Activated T-cell treated with anti-CD3 and anti-CD28 coated beads, Interleukin-2, amount 50 U/mL, for 72 hours (primary cell): ENCODE measurements at regions not wholly inside any gene's neighbourhood (a gene's known extent, or its start where the extent isn't known, plus 50 kb on each side); places are given as distances from the start of the nearest gene placed in this dataset.
A peak's percentile ranks its signal among the peaks of the same experiment; 100 is the strongest.

Source experiments
- ATAC-seq, 2 donors: fragments of 150-1000 bp; cut with Tn5 transposase; replicated peaks in 1 of 2; 2 replicates each; pipeline ENCODE4 v1.10.0; 2021; ENCODE audit warnings: moderate library complexity in 2 of 2, mild to moderate bottlenecking in 1 of 2
- DNase-seq, 2 donors: peaks; one replicate each; pipeline ENCODE4 v3.0.0; 2021 to 2022; ENCODE audit warnings: mixed read lengths in 1 of 2
- H3K27ac Mint-ChIP-seq: one replicate; pipeline ENCODE4 v1.8.0; 2022; ENCODE audit warnings: mild to moderate bottlenecking, moderate library complexity, mixed read lengths
- H3K27me3 Mint-ChIP-seq: one replicate; pipeline ENCODE4 v1.8.0; 2022; ENCODE audit warnings: low read depth, mixed read lengths
- H3K36me3 Mint-ChIP-seq, 2 donors: one replicate each; pipeline ENCODE4 v1.8.0; 2022; ENCODE audit warnings: mixed read lengths in 2 of 2, mild to moderate bottlenecking in 1 of 2; ENCODE audit not compliant: insufficient read depth in 2 of 2
- H3K4me1 Mint-ChIP-seq: one replicate; pipeline ENCODE4 v1.8.0; 2022; ENCODE audit warnings: low read depth, mixed read lengths
- H3K4me3 Mint-ChIP-seq, 2 donors: one replicate each; pipeline ENCODE4 v1.8.0; 2022; ENCODE audit warnings: mild to moderate bottlenecking in 2 of 2, mixed read lengths in 2 of 2, moderate library complexity in 2 of 2
- H3K9me3 Mint-ChIP-seq, 2 donors: one replicate each; pipeline ENCODE4 v1.8.0; 2022; ENCODE audit warnings: mixed read lengths in 2 of 2

- no peak overlapping the region for H3K27ac Mint-ChIP-seq
- no peaks in the 10 kb centered on the region for H3K27me3 Mint-ChIP-seq
- H3K4me3 Mint-ChIP-seq = no peak overlapping the region
- no peaks in the 10 kb centered on the region for H3K4me1 Mint-ChIP-seq
- no peaks in the 10 kb centered on the region for H3K9me3 Mint-ChIP-seq
- no peak for ATAC-seq
- no peak for DNase-seq
- H3K36me3 Mint-ChIP-seq = no peaks in the 10 kb centered on the region
Observed at GRCh38 chr15:39059917-39060316, 495.3 kb upstream of the RASGRP1 start.

GRCh38 chr15:39061952-39062464 is 497.4 kb upstream of the RASGRP1 start:
- Mint-ChIP-seq H3K27me3 (no peaks in the 10 kb centered on the region), H3K36me3 (no peaks in the 10 kb centered on the region), H3K4me1 (no peaks in the 10 kb centered on the region), H3K9me3 (no peaks in the 10 kb centered on the region), H3K4me3 (no peak overlapping the region), H3K27ac (no peak overlapping the region)
- no peak for DNase-seq
- ATAC-seq = no peak

GRCh38 chr15:39066677-39067076 is 502.1 kb upstream of the RASGRP1 start:
- no peaks in the 10 kb centered on the region for H3K4me1 Mint-ChIP-seq
- H3K9me3 Mint-ChIP-seq = no peaks in the 10 kb centered on the region
- no peaks in the 10 kb centered on the region for H3K36me3 Mint-ChIP-seq
- H3K4me3 Mint-ChIP-seq = no peak overlapping the region
- no peaks in the 10 kb centered on the region for H3K27me3 Mint-ChIP-seq
- DNase-seq (no peak), ATAC-seq (no peak)
- H3K27ac Mint-ChIP-seq = no peak overlapping the region

GRCh38 chr15:39074341-39074985 is 506.4 kb upstream of the THBS1 start:
- Mint-ChIP-seq H3K27me3 (no peaks in the 10 kb centered on the region), H3K9me3 (no peaks in the 10 kb centered on the region), H3K36me3 (no peaks in the 10 kb centered on the region), H3K27ac (peak overlapping the region; percentile 8), H3K4me3 (no peak overlapping the region), H3K4me1 (no peaks in the 10 kb centered on the region)
- no peak for DNase-seq
- ATAC-seq = no peak

- Mint-ChIP-seq H3K36me3 (no peaks in the 10 kb centered on the region), H3K4me3 (no peak overlapping the region), H3K4me1 (no peaks in the 10 kb centered on the region), H3K27me3 (no peaks in the 10 kb centered on the region), H3K9me3 (no peaks in the 10 kb centered on the region), H3K27ac (no peak overlapping the region)
- DNase-seq (no peak), ATAC-seq (no peak)
Observed at GRCh38 chr15:39075311-39075710, 505.6 kb upstream of the THBS1 start.

GRCh38 chr15:39075756-39076341 is 505.0 kb upstream of the THBS1 start:
- Mint-ChIP-seq H3K27ac (no peak overlapping the region), H3K36me3 (no peaks in the 10 kb centered on the region), H3K4me1 (no peaks in the 10 kb centered on the region), H3K9me3 (no peaks in the 10 kb centered on the region), H3K27me3 (no peaks in the 10 kb centered on the region), H3K4me3 (no peak overlapping the region)
- no peak for DNase-seq
- ATAC-seq = no peak

- Mint-ChIP-seq H3K4me1 (no peaks in the 10 kb centered on the region), H3K36me3 (no peaks in the 10 kb centered on the region), H3K9me3 (no peaks in the 10 kb centered on the region), H3K27me3 (no peaks in the 10 kb centered on the region), H3K27ac (no peak overlapping the region), H3K4me3 (no peak overlapping the region)
- DNase-seq (no peak), ATAC-seq (no peak)
Observed at GRCh38 chr15:39078026-39078425, 502.9 kb upstream of the THBS1 start.

- Mint-ChIP-seq H3K4me1 (no peaks in the 10 kb centered on the region), H3K27ac (no peak overlapping the region), H3K9me3 (no peaks in the 10 kb centered on the region), H3K27me3 (no peaks in the 10 kb centered on the region), H3K36me3 (no peaks in the 10 kb centered on the region), H3K4me3 (no peak overlapping the region)
- ATAC-seq (no peak), DNase-seq (no peak)
Observed at GRCh38 chr15:39079296-39079847, 501.5 kb upstream of the THBS1 start.

- Mint-ChIP-seq H3K4me1 (peaks cover 6% of the 10 kb centered on the region), H3K9me3 (no peaks in the 10 kb centered on the region)
Observed at GRCh38 chr15:39083213-39083612, 497.7 kb upstream of the THBS1 start.

GRCh38 chr15:39084674-39085530 is 496.0 kb upstream of the THBS1 start:
- no peaks in the 10 kb centered on the region for H3K9me3 Mint-ChIP-seq
- H3K27ac Mint-ChIP-seq = no peak overlapping the region
- H3K4me1 Mint-ChIP-seq = peaks cover 6% of the 10 kb centered on the region
- H3K36me3 Mint-ChIP-seq = no peaks in the 10 kb centered on the region
- H3K4me3 Mint-ChIP-seq = no peak overlapping the region
- no peak for ATAC-seq
- no peak for DNase-seq
- peaks cover 6% of the 10 kb centered on the region for H3K27me3 Mint-ChIP-seq

More at GRCh38 chr15:39083213-39083612, 497.7 kb upstream of the THBS1 start:
- Mint-ChIP-seq H3K36me3 (no peaks in the 10 kb centered on the region), H3K27ac (no peak overlapping the region), H3K4me3 (no peak overlapping the region), H3K27me3 (peaks cover 6% of the 10 kb centered on the region)
- DNase-seq = no peak
- ATAC-seq = no peak

- Mint-ChIP-seq H3K27ac (no peak overlapping the region), H3K4me3 (no peak overlapping the region), H3K27me3 (peaks cover 6% of the 10 kb centered on the region), H3K4me1 (peaks cover 6% of the 10 kb centered on the region), H3K36me3 (no peaks in the 10 kb centered on the region), H3K9me3 (no peaks in the 10 kb centered on the region)
- ATAC-seq = no peak
- DNase-seq = no peak
Observed at GRCh38 chr15:39086641-39087040, 494.2 kb upstream of the THBS1 start.

GRCh38 chr15:39088156-39088555 is 492.7 kb upstream of the THBS1 start:
- Mint-ChIP-seq H3K4me3 (no peak overlapping the region), H3K9me3 (no peaks in the 10 kb centered on the region), H3K27ac (no peak overlapping the region), H3K27me3 (peaks cover 6% of the 10 kb centered on the region), H3K4me1 (peaks cover 6% of the 10 kb centered on the region), H3K36me3 (no peaks in the 10 kb centered on the region)
- DNase-seq (no peak), ATAC-seq (no peak)

GRCh38 chr15:39092354-39092753 is 488.5 kb upstream of the THBS1 start:
- Mint-ChIP-seq H3K27me3 (no peaks in the 10 kb centered on the region), H3K9me3 (no peaks in the 10 kb centered on the region), H3K27ac (no peak overlapping the region), H3K36me3 (no peaks in the 10 kb centered on the region), H3K4me3 (no peak overlapping the region), H3K4me1 (no peaks in the 10 kb centered on the region)
- ATAC-seq (no peak), DNase-seq (no peak)
